ENCODE measurements at regions not wholly inside any gene's neighbourhood (a gene's known extent, or its start where the extent isn't known, plus 50 kb on each side); places are given as distances from the start of the nearest gene placed in this dataset.

DNA sequence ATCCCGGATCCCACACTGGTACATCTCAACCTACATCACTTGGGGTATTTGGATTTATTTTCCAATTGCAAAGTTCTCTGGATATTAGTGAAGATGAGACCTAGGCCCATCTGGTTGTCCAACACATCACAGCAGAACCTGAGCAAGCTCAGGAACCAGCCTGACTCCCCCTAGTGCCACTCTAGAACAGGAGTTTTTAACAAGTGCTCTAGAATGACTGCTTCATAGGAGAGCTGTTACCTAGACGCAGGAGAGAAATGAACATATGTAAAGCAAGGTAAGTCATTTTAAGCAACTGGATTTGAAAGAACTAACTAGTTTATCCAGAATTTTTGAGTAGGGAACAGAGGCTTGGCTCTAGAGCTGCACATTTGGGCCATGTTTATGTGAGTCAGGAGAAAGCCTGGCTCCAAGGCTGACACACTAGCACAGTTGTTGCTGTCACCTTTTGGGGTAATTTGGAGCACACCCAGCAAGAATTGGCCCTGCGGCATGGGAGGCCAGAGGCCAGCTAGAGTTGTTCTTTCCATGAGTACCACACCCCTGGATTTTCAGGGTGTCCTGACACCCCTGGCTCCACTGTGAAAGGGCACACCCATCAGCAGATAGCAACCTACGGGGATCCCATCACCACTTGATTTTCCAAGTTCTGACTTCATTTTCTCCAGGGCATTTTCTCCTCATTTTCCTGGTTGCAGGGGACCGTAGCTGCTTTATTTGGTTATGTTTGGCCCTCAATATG, 110.9 kb upstream of the LPAR1 start:
- Histone ChIP-seq H3K27me3 (ENCODE audit: control insufficient read depth in 1 of 2, insufficient read depth in 2 of 2, low read length in 2 of 2) (no peaks in the 10 kb centered on the region), H3K4me1 (ENCODE audit: control insufficient read depth, insufficient read depth, low read length) (no peaks in the 10 kb centered on the region), H3K36me3 (ENCODE audit: control insufficient read depth in 2 of 2, insufficient read depth in 2 of 2, low read length in 2 of 2) (no peaks in the 10 kb centered on the region), H3K9me3 (ENCODE audit: control insufficient read depth in 2 of 2, low read length in 2 of 2) (no peaks in the 10 kb centered on the region), H3K27ac (ENCODE audit: low read length) (no peak overlapping the region), H3K4me3 (ENCODE audit: low read length in 2 of 2) (no peak overlapping the region), H3K9ac (ENCODE audit: low read length in 2 of 2) (no peak overlapping the region)

DNA sequence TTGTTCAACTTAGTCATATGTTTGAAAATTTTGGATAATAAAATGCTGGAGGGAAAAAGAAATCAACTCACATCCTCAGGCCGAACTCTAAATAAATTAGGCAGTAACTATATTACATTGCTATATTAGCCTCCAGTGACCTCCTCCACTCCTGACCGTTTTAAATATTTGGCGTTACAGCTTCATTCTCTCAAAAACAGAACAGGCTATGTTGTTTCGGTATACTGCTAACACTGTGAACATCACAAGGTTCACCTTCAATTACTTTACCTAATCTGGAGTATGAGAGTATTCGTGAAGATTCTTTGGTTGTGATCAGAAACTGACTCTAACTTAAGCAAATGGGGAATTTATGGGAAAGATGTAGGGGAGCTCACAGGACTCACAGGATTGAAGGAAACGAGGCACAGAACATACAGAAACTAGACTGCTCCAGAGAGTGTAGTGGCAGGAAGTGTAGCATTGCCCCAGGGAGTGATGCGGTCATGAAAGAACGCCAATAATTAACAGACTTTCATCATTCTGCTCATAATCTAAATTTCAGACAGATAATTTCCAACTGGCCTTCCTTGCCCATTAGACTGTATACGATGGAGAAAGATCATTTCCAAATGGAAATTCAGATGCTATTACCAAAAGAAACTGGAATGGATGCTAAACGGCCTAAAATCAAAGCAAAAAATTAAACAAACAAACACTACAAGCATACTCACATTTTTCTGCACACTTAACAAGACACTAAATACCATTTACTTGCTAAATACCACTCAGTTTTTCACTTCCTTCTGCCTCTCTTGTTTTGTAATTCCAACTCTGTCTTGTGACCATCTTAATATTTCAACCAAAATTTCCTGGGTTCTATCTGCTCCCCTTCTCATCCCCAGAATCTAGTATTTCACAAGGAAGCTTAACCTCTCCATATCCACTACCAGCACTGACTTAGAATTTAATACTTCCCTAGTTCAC, 110.1 kb upstream of the LPAR1 start:
- H3K36me3 ChIP-seq (ENCODE audit: control insufficient read depth in 2 of 2, insufficient read depth in 2 of 2, low read length in 2 of 2) = no peaks in the 10 kb centered on the region
- no peak overlapping the region for H3K4me3 ChIP-seq (ENCODE audit: low read length in 2 of 2)
- no peak overlapping the region for H3K27ac ChIP-seq (ENCODE audit: low read length)
- H3K9ac ChIP-seq (ENCODE audit: low read length in 2 of 2) = no peak overlapping the region
- H3K4me1 ChIP-seq (ENCODE audit: control insufficient read depth, insufficient read depth, low read length) = no peaks in the 10 kb centered on the region
- H3K27me3 ChIP-seq (ENCODE audit: control insufficient read depth in 1 of 2, insufficient read depth in 2 of 2, low read length in 2 of 2) = no peaks in the 10 kb centered on the region
- no peaks in the 10 kb centered on the region for H3K9me3 ChIP-seq (ENCODE audit: control insufficient read depth in 2 of 2, low read length in 2 of 2)

DNA sequence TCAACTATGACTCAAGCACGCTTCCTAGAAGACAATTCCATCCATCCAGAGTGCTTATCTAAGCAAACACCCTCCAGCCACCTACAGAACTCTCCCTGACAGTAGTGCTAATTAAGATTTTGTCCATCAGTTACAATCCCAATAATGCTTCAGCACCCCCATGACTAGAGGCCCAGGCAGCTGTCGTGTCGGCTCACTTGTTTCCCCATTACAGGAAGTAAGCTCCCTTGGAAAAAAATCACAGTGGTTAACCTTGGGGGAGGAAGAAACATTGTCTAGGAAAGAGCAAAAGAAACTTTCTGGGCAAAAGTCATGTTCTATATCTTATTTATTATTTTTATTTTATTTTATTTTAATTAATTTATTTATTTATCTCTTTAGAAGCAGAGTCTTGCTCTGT, 108.8 kb upstream of the LPAR1 start:
- H3K9me3 ChIP-seq (ENCODE audit: control insufficient read depth in 2 of 2, low read length in 2 of 2) = no peaks in the 10 kb centered on the region
- no peak overlapping the region for H3K27ac ChIP-seq (ENCODE audit: low read length)
- no peak overlapping the region for H3K9ac ChIP-seq (ENCODE audit: low read length in 2 of 2)
- no peak overlapping the region for H3K4me3 ChIP-seq (ENCODE audit: low read length in 2 of 2)
- H3K4me1 ChIP-seq (ENCODE audit: control insufficient read depth, insufficient read depth, low read length) = no peaks in the 10 kb centered on the region
- H3K27me3 ChIP-seq (ENCODE audit: control insufficient read depth in 1 of 2, insufficient read depth in 2 of 2, low read length in 2 of 2) = no peaks in the 10 kb centered on the region
- no peaks in the 10 kb centered on the region for H3K36me3 ChIP-seq (ENCODE audit: control insufficient read depth in 2 of 2, insufficient read depth in 2 of 2, low read length in 2 of 2)

DNA sequence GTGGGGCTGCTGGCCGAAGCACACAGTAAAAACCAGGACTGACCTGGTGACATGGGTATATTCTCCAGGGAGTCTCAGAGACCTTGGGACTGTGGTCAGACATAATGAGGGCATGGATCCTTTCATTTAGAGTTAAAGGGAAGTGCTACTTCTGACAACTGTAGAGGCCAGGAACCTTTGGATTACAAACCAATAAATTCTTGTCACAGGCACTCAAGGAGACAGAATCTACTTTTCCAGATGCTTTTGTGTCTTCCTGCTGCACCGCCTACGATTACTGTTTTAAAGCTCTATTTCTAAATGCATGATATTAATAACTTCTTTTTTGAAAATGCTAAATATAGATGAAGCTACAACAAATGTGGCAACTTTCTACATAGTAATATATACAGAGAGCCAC, 106.5 kb upstream of the LPAR1 start:
- H3K4me3 ChIP-seq (ENCODE audit: low read length in 2 of 2) = no peak overlapping the region
- no peak overlapping the region for H3K9ac ChIP-seq (ENCODE audit: low read length in 2 of 2)
- no peak overlapping the region for H3K27ac ChIP-seq (ENCODE audit: low read length)
- H3K9me3 ChIP-seq (ENCODE audit: control insufficient read depth in 2 of 2, low read length in 2 of 2) = no peaks in the 10 kb centered on the region
- no peaks in the 10 kb centered on the region for H3K27me3 ChIP-seq (ENCODE audit: control insufficient read depth in 1 of 2, insufficient read depth in 2 of 2, low read length in 2 of 2)
- H3K4me1 ChIP-seq (ENCODE audit: control insufficient read depth, insufficient read depth, low read length) = no peaks in the 10 kb centered on the region
- no peaks in the 10 kb centered on the region for H3K36me3 ChIP-seq (ENCODE audit: control insufficient read depth in 2 of 2, insufficient read depth in 2 of 2, low read length in 2 of 2)

DNA sequence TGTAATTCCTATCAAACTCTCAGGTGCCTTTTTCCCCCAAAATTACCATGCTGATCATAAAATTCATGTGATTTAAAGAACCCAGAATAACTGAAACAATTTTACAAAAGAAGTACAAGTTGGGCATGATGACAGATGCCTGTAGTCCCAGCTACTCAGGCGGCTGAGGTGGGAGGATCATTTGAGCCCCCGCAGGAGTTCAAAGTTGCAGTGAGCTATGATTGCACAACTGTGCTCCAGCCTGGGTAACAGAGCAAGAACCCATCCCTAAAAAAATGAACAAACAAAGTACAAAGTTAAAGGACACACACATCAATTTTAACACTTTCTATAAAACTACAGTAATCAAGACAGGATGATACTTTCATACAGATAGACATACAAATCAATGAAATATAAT, 97.9 kb upstream of the LPAR1 start:
- Histone ChIP-seq H3K9me3 (ENCODE audit: control insufficient read depth in 2 of 2, low read length in 2 of 2) (peaks cover 0 to 4% of the 10 kb centered on the region in 2 donors), H3K4me3 (ENCODE audit: low read length in 2 of 2) (no peak overlapping the region), H3K36me3 (ENCODE audit: control insufficient read depth in 2 of 2, insufficient read depth in 2 of 2, low read length in 2 of 2) (no peaks in the 10 kb centered on the region), H3K9ac (ENCODE audit: low read length in 2 of 2) (no peak overlapping the region), H3K4me1 (ENCODE audit: control insufficient read depth, insufficient read depth, low read length) (no peaks in the 10 kb centered on the region), H3K27me3 (ENCODE audit: control insufficient read depth in 1 of 2, insufficient read depth in 2 of 2, low read length in 2 of 2) (no peaks in the 10 kb centered on the region), H3K27ac (ENCODE audit: low read length) (no peak overlapping the region)

DNA sequence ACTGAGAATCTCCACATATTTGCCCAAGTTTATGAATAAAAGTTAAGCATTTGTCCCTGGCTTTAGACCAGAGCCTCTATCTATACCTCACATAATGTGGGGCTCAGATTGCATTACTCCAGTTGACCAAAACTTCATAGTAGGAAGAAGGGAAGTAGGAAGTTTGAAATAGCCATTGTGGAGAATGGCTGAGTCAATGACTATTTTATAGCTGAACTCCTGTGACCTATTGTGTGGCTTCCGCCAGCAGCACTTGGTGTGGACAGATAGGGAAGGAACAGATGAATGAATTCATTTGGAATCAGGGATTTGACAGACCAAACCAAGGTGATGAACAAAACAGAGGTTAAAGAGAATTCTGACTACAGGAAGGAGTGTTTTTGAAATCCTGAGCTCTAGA, 92.9 kb upstream of the LPAR1 start:
- Histone ChIP-seq H3K9ac (ENCODE audit: low read length in 2 of 2) (no peak overlapping the region), H3K36me3 (ENCODE audit: control insufficient read depth in 2 of 2, insufficient read depth in 2 of 2, low read length in 2 of 2) (no peaks in the 10 kb centered on the region), H3K9me3 (ENCODE audit: control insufficient read depth in 2 of 2, low read length in 2 of 2) (peaks cover 0 to 4% of the 10 kb centered on the region in 2 donors), H3K27ac (ENCODE audit: low read length) (no peak overlapping the region), H3K4me1 (ENCODE audit: control insufficient read depth, insufficient read depth, low read length) (no peaks in the 10 kb centered on the region), H3K27me3 (ENCODE audit: control insufficient read depth in 1 of 2, insufficient read depth in 2 of 2, low read length in 2 of 2) (no peaks in the 10 kb centered on the region), H3K4me3 (ENCODE audit: low read length in 2 of 2) (no peak overlapping the region)

DNA sequence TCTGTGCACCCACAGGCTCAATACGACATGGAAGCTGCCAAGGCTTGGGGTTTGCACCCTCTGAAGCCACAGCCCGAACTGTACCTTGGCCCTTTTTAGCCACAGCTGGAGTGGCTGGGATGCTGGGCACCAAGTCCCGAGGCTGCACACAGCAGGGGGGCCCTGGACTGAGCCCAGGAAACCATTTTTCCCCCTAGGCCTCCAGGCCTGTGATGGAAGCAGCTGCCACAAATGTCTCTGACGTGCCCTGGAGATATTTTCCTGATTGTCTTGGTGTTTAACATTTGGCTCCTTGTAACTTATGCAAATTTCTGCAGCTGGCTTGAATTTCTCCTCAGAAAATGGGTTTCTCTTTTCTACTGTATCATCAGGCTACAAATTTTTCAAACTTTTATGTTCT, 82.3 kb upstream of the LPAR1 start:
- no peak overlapping the region for H3K9ac ChIP-seq (ENCODE audit: low read length in 2 of 2)
- no peaks in the 10 kb centered on the region for H3K36me3 ChIP-seq (ENCODE audit: control insufficient read depth in 2 of 2, insufficient read depth in 2 of 2, low read length in 2 of 2)
- no peaks in the 10 kb centered on the region for H3K4me1 ChIP-seq (ENCODE audit: control insufficient read depth, insufficient read depth, low read length)
- H3K27ac ChIP-seq (ENCODE audit: low read length) = no peak overlapping the region
- H3K27me3 ChIP-seq (ENCODE audit: control insufficient read depth in 1 of 2, insufficient read depth in 2 of 2, low read length in 2 of 2) = no peaks in the 10 kb centered on the region
- H3K9me3 ChIP-seq (ENCODE audit: control insufficient read depth in 2 of 2, low read length in 2 of 2) = no peaks in the 10 kb centered on the region
- no peak overlapping the region for H3K4me3 ChIP-seq (ENCODE audit: low read length in 2 of 2)

DNA sequence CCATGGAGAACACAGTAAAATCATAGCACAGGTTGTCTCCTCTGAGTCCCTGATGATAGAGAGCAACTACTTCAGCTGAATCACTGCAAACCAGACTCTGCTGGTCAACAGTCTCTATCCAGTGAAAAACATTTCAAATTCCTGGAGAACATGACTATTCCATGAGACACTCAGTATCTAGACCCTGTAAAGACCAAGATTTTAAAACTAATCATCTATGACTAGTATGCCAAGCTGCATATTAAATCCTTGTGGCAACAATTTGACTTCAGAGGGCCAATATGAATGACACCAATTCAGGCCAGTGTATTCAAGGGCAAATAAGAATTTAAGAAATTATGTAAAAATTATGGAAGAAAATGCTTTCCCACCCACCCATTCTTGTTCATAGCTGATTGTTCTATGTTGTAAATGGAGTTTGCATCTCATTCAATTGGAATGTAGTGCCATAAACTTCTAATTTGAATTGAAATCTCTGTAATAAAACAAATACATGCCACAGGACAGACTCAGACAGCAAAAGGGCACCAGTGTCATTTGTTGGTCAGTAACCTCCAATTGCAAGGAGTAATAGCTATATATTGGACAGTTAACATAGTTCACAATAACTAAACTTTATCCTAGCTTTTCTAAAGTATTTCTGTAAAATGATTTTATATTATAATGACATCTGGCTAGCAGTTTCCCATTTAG, 80.1 kb upstream of the LPAR1 start:
- no peaks in the 10 kb centered on the region for H3K27me3 ChIP-seq (ENCODE audit: control insufficient read depth in 1 of 2, insufficient read depth in 2 of 2, low read length in 2 of 2)
- H3K36me3 ChIP-seq (ENCODE audit: control insufficient read depth in 2 of 2, insufficient read depth in 2 of 2, low read length in 2 of 2) = no peaks in the 10 kb centered on the region
- no peaks in the 10 kb centered on the region for H3K4me1 ChIP-seq (ENCODE audit: control insufficient read depth, insufficient read depth, low read length)
- no peaks in the 10 kb centered on the region for H3K9me3 ChIP-seq (ENCODE audit: control insufficient read depth in 2 of 2, low read length in 2 of 2)
- H3K27ac ChIP-seq (ENCODE audit: low read length) = no peak overlapping the region
- no peak overlapping the region for H3K9ac ChIP-seq (ENCODE audit: low read length in 2 of 2)
- no peak overlapping the region for H3K4me3 ChIP-seq (ENCODE audit: low read length in 2 of 2)

DNA sequence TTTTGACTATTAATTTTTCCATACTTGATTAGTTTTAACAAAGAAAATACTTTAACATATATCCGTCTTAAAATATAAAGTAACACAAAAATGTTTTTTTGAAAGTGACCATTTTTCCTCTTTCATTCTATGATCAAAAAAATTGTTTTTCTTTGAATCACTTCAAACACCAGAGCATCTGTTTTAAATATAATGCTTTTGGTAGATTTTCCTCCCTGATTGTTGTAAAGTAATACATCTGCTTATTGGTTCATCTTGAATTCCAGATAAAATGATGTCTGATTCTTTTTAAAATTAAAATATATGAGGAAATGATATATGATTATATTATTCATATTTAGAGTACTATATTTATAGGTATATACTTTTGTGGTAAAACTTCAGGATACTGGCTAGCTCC, 76.2 kb upstream of the LPAR1 start:
- no peak overlapping the region for H3K27ac ChIP-seq (ENCODE audit: low read length)
- no peak overlapping the region for H3K9ac ChIP-seq (ENCODE audit: low read length in 2 of 2)
- H3K4me1 ChIP-seq (ENCODE audit: control insufficient read depth, insufficient read depth, low read length) = no peaks in the 10 kb centered on the region
- H3K27me3 ChIP-seq (ENCODE audit: control insufficient read depth in 1 of 2, insufficient read depth in 2 of 2, low read length in 2 of 2) = no peaks in the 10 kb centered on the region
- no peak overlapping the region for H3K4me3 ChIP-seq (ENCODE audit: low read length in 2 of 2)
- no peaks in the 10 kb centered on the region for H3K9me3 ChIP-seq (ENCODE audit: control insufficient read depth in 2 of 2, low read length in 2 of 2)
- no peaks in the 10 kb centered on the region for H3K36me3 ChIP-seq (ENCODE audit: control insufficient read depth in 2 of 2, insufficient read depth in 2 of 2, low read length in 2 of 2)

DNA sequence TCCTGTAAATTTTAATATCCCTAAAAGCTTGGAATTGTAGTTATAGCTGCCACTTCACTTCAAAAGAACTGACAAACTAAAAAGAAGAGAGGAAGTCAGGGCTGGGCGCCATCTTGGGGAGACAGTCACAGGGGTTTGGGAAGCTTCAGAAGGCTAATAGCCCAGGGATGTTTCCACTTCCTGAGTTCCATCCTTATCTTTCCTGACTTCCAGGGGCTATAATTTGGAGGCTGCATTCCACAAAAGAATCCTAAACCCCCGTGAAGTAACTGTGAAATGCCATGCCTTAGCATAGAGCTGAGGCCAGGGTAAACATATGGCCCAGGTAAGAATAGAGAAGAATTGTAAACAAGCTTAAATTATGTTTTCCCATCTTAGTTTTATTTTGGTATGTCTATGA, 75.4 kb upstream of the LPAR1 start:
- Histone ChIP-seq H3K36me3 (ENCODE audit: control insufficient read depth in 2 of 2, insufficient read depth in 2 of 2, low read length in 2 of 2) (no peaks in the 10 kb centered on the region), H3K9ac (ENCODE audit: low read length in 2 of 2) (no peak overlapping the region), H3K4me3 (ENCODE audit: low read length in 2 of 2) (no peak overlapping the region), H3K27me3 (ENCODE audit: control insufficient read depth in 1 of 2, insufficient read depth in 2 of 2, low read length in 2 of 2) (no peaks in the 10 kb centered on the region), H3K4me1 (ENCODE audit: control insufficient read depth, insufficient read depth, low read length) (no peaks in the 10 kb centered on the region), H3K27ac (ENCODE audit: low read length) (no peak overlapping the region), H3K9me3 (ENCODE audit: control insufficient read depth in 2 of 2, low read length in 2 of 2) (peaks cover 0 to 3% of the 10 kb centered on the region in 2 donors)
